HepG2 (cell line): ENCODE measurements at regions not wholly inside any gene's neighbourhood (a gene's known extent, or its start where the extent isn't known, plus 50 kb on each side); places are given as distances from the start of the nearest gene placed in this dataset.

ENCODE experiments used
- ATAC-seq: fragments of 200-7000 bp; cut with Tn5 transposase; 3 replicates; pipeline ENCODE4 v1.9.1; 2020; ENCODE audit warnings: mild to moderate bottlenecking, moderate library complexity
- BruUV-seq: library from RNA; stranded (reverse); fragments of 400-500 nt; replicated peaks from 2 replicates; lab custom pipeline; 2021; lab: Mats Ljungman, UMichigan
- CTCF ChIA-PET: fragments of 300-600 bp; formaldehyde crosslinking; extraction: SDS; loops from one replicate; lab custom pipeline; 2021; ENCODE audit warnings: low total read pairs, inconsistent platforms, low intra/inter-chr PET ratio; lab: Yijun Ruan, JAX
- POLR2A ChIA-PET: fragments of 350-600 bp; sonication (Branson Sonifier 250); formaldehyde crosslinking; loops from one replicate; lab custom pipeline; 2020; ENCODE audit warnings: antibody characterized with exemption, inconsistent platforms; lab: Yijun Ruan, JAX
- DNase-seq: peaks from one replicate; pipeline ENCODE4 v3.0.0-alpha.2; 2015; ENCODE audit warnings: low spot score
- FAIRE-seq: peaks from 3 replicates; lab custom pipeline; 2011; peaks lifted over from hg19 to GRCh38; lab: Jason Lieb, UNC
- H2AFZ ChIP-seq: one replicate; pipeline ENCODE4 v1.6.1; 2011; ENCODE audit warnings: low read length, inconsistent platforms
- H3K27ac ChIP-seq: fragments of 300-600 bp; 3 replicates; pipeline ENCODE4 v1.8.0; 2011; ENCODE audit warnings: mixed run types, mild to moderate bottlenecking, mixed read lengths, low read length, inconsistent platforms; ENCODE audit not compliant: insufficient read depth; ENCODE audit errors: extremely low read length
- H3K27me3 ChIP-seq, 2 experiments: fragments of 200-600 bp in 1 of 2; 2 replicates in 1 of 2; 3 replicates in 1 of 2; pipeline versions ENCODE4 v1.6.0 to v1.8.0; 2011; ENCODE audit warnings: low read length in 2 of 2, mild to moderate bottlenecking in 2 of 2, moderate library complexity in 2 of 2, inconsistent platforms in 1 of 2; ENCODE audit not compliant: insufficient read depth in 2 of 2, control insufficient read depth in 1 of 2
- H3K36me3 ChIP-seq, 2 experiments: fragments of 200-600 bp in 1 of 2; replicated peaks in 1 of 2; 2 replicates in 1 of 2; 3 replicates in 1 of 2; pipeline versions ENCODE4 v1.5.1 to v1.8.0; 2011; ENCODE audit warnings: low read length in 2 of 2, inconsistent platforms in 1 of 2; ENCODE audit not compliant: insufficient read depth in 2 of 2, control insufficient read depth in 1 of 2
- H3K4me1 ChIP-seq: 2 replicates; pipeline ENCODE4 v1.5.1; 2012; ENCODE audit warnings: low read length, inconsistent platforms; ENCODE audit not compliant: insufficient read depth
- H3K4me2 ChIP-seq: 2 replicates; pipeline ENCODE4 v1.6.0; 2011; ENCODE audit warnings: low read depth, low read length, inconsistent platforms
- H3K4me3 ChIP-seq, 3 experiments: fragments of 200-600 bp in 1 of 3; sonication (generic), shearing (Covaris generic) in 1 of 3; replicated peaks in 1 of 3; 2 replicates each; pipeline ENCODE4 v1.5.1; 2011 to 2016; ENCODE audit warnings: low read length in 3 of 3, inconsistent platforms in 2 of 3, low read depth in 2 of 3, mild to moderate bottlenecking in 2 of 3, control low read depth in 1 of 3, mixed read lengths in 1 of 3; ENCODE audit not compliant: insufficient read depth in 1 of 3
- H3K79me2 ChIP-seq: one replicate; pipeline ENCODE4 v1.6.1; 2011; ENCODE audit warnings: low read length, inconsistent platforms; ENCODE audit not compliant: insufficient read depth
- H3K9ac ChIP-seq: 2 replicates; pipeline ENCODE4 v1.6.0; 2011; ENCODE audit warnings: mild to moderate bottlenecking, low read depth, low read length, inconsistent platforms; ENCODE audit not compliant: insufficient read depth
- H3K9me3 ChIP-seq: 2 replicates; pipeline ENCODE4 v1.5.1; 2012; ENCODE audit warnings: mild to moderate bottlenecking, low read length
- H4K20me1 ChIP-seq: 2 replicates; pipeline ENCODE4 v1.6.0; 2011; ENCODE audit warnings: inconsistent platforms, mild to moderate bottlenecking, low read length, moderate library complexity; ENCODE audit not compliant: insufficient read depth
- ARID4A ChIP-seq: sonication (generic); formaldehyde crosslinking; IDR thresholded peaks from 2 replicates; pipeline ENCODE4 v1.5.0; 2020; ENCODE audit warnings: mild to moderate bottlenecking, missing genetic modification reagents, borderline replicate concordance
- BHLHE40 ChIP-seq: IDR thresholded peaks from 2 replicates; pipeline ENCODE4 v1.6.1; 2011; ENCODE audit warnings: low read length, improper control_type of control experiment
- FIP1L1 ChIP-seq: fragments of 200-400 bp; formaldehyde crosslinking; IDR thresholded peaks from 2 replicates; pipeline ENCODE4 v1.6.1; 2018; ENCODE audit warnings: low read depth, mild to moderate bottlenecking, low read length, moderate library complexity, borderline replicate concordance; ENCODE audit not compliant: insufficient read depth
- GATA4 ChIP-seq: sonication (generic); IDR thresholded peaks from 2 replicates; pipeline ENCODE4 v1.6.1; 2016; ENCODE audit warnings: antibody characterized with exemption, low read depth, borderline replicate concordance
- GLI4 ChIP-seq: sonication (generic); formaldehyde crosslinking; IDR thresholded peaks from 2 replicates; pipeline ENCODE4 v1.5.1; 2020; ENCODE audit warnings: missing genetic modification reagents, mild to moderate bottlenecking, moderate library complexity, borderline replicate concordance
- GZF1 ChIP-seq: sonication (generic); formaldehyde crosslinking; IDR thresholded peaks from 2 replicates; pipeline ENCODE4 v1.5.1; 2020; ENCODE audit warnings: mild to moderate bottlenecking, missing genetic modification reagents
- HDAC2 ChIP-seq: sonication (generic); formaldehyde crosslinking; IDR thresholded peaks from 2 replicates; pipeline ENCODE4 v1.4.0; 2020; ENCODE audit warnings: missing genetic modification reagents
- HNRNPL ChIP-seq: fragments of 200-400 bp; formaldehyde crosslinking; IDR thresholded peaks from 2 replicates; pipeline ENCODE4 v1.6.1; 2017; ENCODE audit warnings: mild to moderate bottlenecking, low read depth, low read length
- HOXA7 ChIP-seq: sonication (generic); formaldehyde crosslinking; IDR thresholded peaks from 2 replicates; pipeline ENCODE4 v1.8.1; 2022; ENCODE audit warnings: mild to moderate bottlenecking, missing genetic modification reagents, moderate library complexity
- KAT7 ChIP-seq: IDR thresholded peaks from 2 replicates; pipeline ENCODE4 v1.6.1; 2018; ENCODE audit warnings: borderline replicate concordance, missing compliant biosample characterization
- NKX3-1 ChIP-seq: sonication (generic); formaldehyde crosslinking; IDR thresholded peaks from 2 replicates; pipeline ENCODE4 v1.5.0; 2020; ENCODE audit warnings: missing genetic modification reagents
- SIN3B ChIP-seq: fragments of 150-350 bp; IDR thresholded peaks from 2 replicates; pipeline ENCODE4 v1.6.1; 2014; ENCODE audit warnings: low read length
- ZNF232 ChIP-seq: sonication (generic); formaldehyde crosslinking; IDR thresholded peaks from 2 replicates; pipeline ENCODE4 v1.4.0; 2020; ENCODE audit warnings: missing genetic modification reagents, borderline replicate concordance
- ZNF703 ChIP-seq: sonication (generic); formaldehyde crosslinking; IDR thresholded peaks from 2 replicates; pipeline ENCODE4 v1.5.1; 2020; ENCODE audit warnings: missing genetic modification reagents, mild to moderate bottlenecking, moderate library complexity, borderline replicate concordance
- ZNF883 ChIP-seq: sonication (generic); formaldehyde crosslinking; IDR thresholded peaks from 2 replicates; pipeline ENCODE4 v1.5.1; 2020; ENCODE audit warnings: mild to moderate bottlenecking, missing genetic modification reagents; ENCODE audit errors: not compliant biosample characterization
- WGBS: methylation state at CpG from one replicate; pipeline ENCODE4 v1.1.6; 2017; ENCODE audit warnings: low lambda C conversion rate; 5-methylcytosine and 5-hydroxymethylcytosine counted together
- in situ Hi-C: cut with HindIII; loops from 2 replicates; pipeline ENCODE4 v1.10.0; 2017; ENCODE audit warnings: low pct_unique_long_range_greater_than_20kb; ENCODE audit not compliant: extremely low pct_ligation_motif_present
- intact Hi-C: fragments of 100-400 bp; cut with micrococcal nuclease; formaldehyde crosslinking; loops from one replicate; pipeline ENCODE4 v1.10.0; 2022; ENCODE audit not compliant: unreplicated experiment

GRCh38 chr2:144683107-144683753, 163.3 kb upstream of the ZEB2 start (continued):
- no peak for TF ChIP-seq ZNF703 (CRISPR knock-in tag)
- no peak for TF ChIP-seq GATA4
- no peak for TF ChIP-seq SIN3B
- no peak for TF ChIP-seq KAT7

GRCh38 chr2:144682248-144682647, 162.3 kb upstream of the ZEB2 start:
- CTCF ChIA-PET, result no interaction called here
- Histone ChIP-seq H3K36me3 (no peaks in the 10 kb centered on the region), H3K4me3 (no peak overlapping the region), H3K4me1 (no peaks in the 10 kb centered on the region), H3K79me2 (no peaks in the 10 kb centered on the region), H3K4me2 (no peak overlapping the region), H3K27ac (no peak overlapping the region), H2AFZ (no peak overlapping the region), H3K9me3 (no peaks in the 10 kb centered on the region), H3K27me3 (no peaks in the 10 kb centered on the region), H3K9ac (no peak overlapping the region), H4K20me1 (no peaks in the 10 kb centered on the region)
- WGBS, result 10% methylated on average over 4 of the region's 4 CpGs
- POLR2A ChIA-PET, result no interaction called here
- TF ChIP-seq ZNF232 (CRISPR knock-in tag) (no peak), HDAC2 (CRISPR knock-in tag) (no peak), ARID4A (CRISPR knock-in tag) (no peak), HOXA7 (CRISPR knock-in tag) (no peak), HNRNPL (no peak), GZF1 (no peak), BHLHE40 (no peak), NKX3-1 (CRISPR knock-in tag) (no peak), ZNF883 (CRISPR knock-in tag) (no peak), FIP1L1 (no peak), GLI4 (CRISPR knock-in tag) (no peak)
- intact Hi-C loops (no loop called here), in situ Hi-C loops (no loop called here)
- FAIRE-seq, result no peak
- no peak for DNase-seq
- no peak for ATAC-seq
- no TSS peak for BruUV-seq
